ENCODE measurements at regions not wholly inside any gene's neighbourhood (a gene's known extent, or its start where the extent isn't known, plus 50 kb on each side); places are given as distances from the start of the nearest gene placed in this dataset.

DNA sequence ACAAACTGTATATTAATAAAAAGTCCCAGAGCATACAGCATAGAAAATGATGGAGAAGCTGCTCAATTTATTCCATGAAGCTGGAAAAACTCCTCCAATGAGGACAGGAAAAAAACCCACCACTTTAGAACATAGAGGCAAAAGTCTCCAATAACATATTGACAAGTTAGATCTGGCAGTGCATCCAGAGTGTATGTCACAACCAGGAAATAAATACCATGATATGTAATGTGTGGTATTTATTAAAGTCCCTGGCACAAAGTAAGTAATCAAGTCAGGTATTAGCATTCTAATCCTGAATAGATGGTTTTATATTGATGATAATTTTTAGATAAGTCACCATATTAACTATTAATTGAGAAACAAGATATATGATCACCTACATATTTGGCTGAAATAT is 427.3 kb upstream of the HS6ST1 start:
- TF ChIP-seq, protein P1, sequence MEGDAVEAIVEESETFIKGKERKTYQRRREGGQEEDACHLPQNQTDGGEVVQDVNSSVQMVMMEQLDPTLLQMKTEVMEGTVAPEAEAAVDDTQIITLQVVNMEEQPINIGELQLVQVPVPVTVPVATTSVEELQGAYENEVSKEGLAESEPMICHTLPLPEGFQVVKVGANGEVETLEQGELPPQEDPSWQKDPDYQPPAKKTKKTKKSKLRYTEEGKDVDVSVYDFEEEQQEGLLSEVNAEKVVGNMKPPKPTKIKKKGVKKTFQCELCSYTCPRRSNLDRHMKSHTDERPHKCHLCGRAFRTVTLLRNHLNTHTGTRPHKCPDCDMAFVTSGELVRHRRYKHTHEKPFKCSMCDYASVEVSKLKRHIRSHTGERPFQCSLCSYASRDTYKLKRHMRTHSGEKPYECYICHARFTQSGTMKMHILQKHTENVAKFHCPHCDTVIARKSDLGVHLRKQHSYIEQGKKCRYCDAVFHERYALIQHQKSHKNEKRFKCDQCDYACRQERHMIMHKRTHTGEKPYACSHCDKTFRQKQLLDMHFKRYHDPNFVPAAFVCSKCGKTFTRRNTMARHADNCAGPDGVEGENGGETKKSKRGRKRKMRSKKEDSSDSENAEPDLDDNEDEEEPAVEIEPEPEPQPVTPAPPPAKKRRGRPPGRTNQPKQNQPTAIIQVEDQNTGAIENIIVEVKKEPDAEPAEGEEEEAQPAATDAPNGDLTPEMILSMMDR (IDR thresholded peaks at IDR 0.05; ENCODE audit: low read depth, low read length, poor library complexity, severe bottlenecking), result no peak
- no peak for TF ChIP-seq EZH2phosphoT487 (IDR thresholded peaks at IDR 0.05; ENCODE audit: borderline replicate concordance, low read length)

Data from DOHH2 (cell line).